ENCODE measurements at regions not wholly inside any gene's neighbourhood (a gene's known extent, or its start where the extent isn't known, plus 50 kb on each side); places are given as distances from the start of the nearest gene placed in this dataset.

DNA sequence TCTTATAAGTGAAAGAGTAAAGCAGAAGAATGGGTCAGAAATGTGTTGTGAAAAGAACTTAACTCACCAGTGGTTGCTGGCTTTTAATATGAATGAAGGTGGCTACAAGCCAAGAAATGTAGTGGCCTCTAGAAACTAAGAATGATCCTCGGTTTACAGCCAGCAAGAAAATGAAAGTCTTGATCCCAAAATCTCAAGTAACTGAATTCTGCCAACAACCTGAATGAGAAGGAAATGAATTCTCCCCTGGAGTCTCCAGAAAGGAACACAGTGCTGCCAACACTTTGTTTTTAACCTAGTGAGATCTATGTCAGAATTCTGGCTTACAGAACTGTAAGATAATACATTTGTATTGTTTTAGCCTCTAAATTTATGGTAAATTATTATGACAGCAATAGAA, 193.0 kb downstream of the FZD1 start:
- no TSS peak for BruUV-seq (replicated peaks)
- Histone ChIP-seq H3K9ac (ENCODE audit: insufficient read depth in 1 of 2, low read depth in 2 of 2, low read length in 2 of 2) (no peak overlapping the region), H3K79me2 (ENCODE audit: control insufficient read depth, insufficient read depth, low read length) (no peaks in the 10 kb centered on the region), H3K9me1 (ENCODE audit: control insufficient read depth, insufficient read depth, low read length) (no peaks in the 10 kb centered on the region), H3K36me3 (ENCODE audit: control insufficient read depth, insufficient read depth, low read length) (no peaks in the 10 kb centered on the region), H3K9me3 (replicated peaks; ENCODE audit: control insufficient read depth, insufficient read depth, low read depth, low read length) (peaks cover 3% of the 10 kb centered on the region; the same call in 1 of the 2 replicates), H3K4me3 (no peak overlapping the region), H4K20me1 (replicated peaks; ENCODE audit: control insufficient read depth, insufficient read depth, low read length) (no peaks in the 10 kb centered on the region), H2AFZ (ENCODE audit: low read depth, low read length) (no peak overlapping the region), H3K4me2 (ENCODE audit: insufficient read depth, low read length) (no peak overlapping the region), H3K27ac (ENCODE audit: extremely low read depth, low read depth, low read length) (no peak overlapping the region), H3K4me1 (replicated peaks in 1 of 2; ENCODE audit: control insufficient read depth in 2 of 2, insufficient read depth in 2 of 2, low read length in 2 of 2) (no peaks in the 10 kb centered on the region), H3K27me3 (ENCODE audit: control insufficient read depth in 2 of 2, insufficient read depth in 2 of 2, low read length in 2 of 2) (no peaks in the 10 kb centered on the region)
- CTCF ChIA-PET (ENCODE audit: low intra/inter-chr PET ratio) = no interaction called here
- ATAC-seq (no peak), FAIRE-seq (no peak), DNase-seq (ENCODE audit: extremely low read depth in 1 of 4, low spot score in 3 of 4) (no peak)
- 0% methylated on average over 1 of the region's 1 CpG for WGBS (ENCODE audit: insufficient coverage, low coverage, missing lambda C conversion rate)
- intact Hi-C loops (cut with micrococcal nuclease) = no loop called here
- in situ Hi-C loops (cut with MboI) = no loop called here
- TF ChIP-seq SREBF1 (IDR thresholded peaks at IDR 0.05; ENCODE audit: borderline replicate concordance, low read depth, low read length) = no peak
- no peak for TF ChIP-seq BMI1 (IDR thresholded peaks at IDR 0.05; ENCODE audit: low read length)
- TF ChIP-seq HNRNPUL1 (IDR thresholded peaks at IDR 0.05; ENCODE audit: low read length) = no peak
- TF ChIP-seq ZNF316 (IDR thresholded peaks at IDR 0.05) = no peak
- no peak for TF ChIP-seq HOXB6 (CRISPR knock-in tag; IDR thresholded peaks at IDR 0.05; ENCODE audit: borderline replicate concordance)
- TF ChIP-seq, protein P1, sequence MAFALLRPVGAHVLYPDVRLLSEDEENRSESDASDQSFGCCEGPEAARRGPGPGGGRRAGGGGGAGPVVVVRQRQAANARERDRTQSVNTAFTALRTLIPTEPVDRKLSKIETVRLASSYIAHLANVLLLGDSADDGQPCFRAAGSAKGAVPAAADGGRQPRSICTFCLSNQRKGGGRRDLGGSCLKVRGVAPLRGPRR (CRISPR knock-in tag; IDR thresholded peaks at IDR 0.05) = no peak
- no peak for TF ChIP-seq POLR3G (IDR thresholded peaks at IDR 0.05; ENCODE audit: extremely low read depth, insufficient read length, insufficient replicate concordance)
- POLR2A ChIA-PET = no interaction called here

GRCh38 chr7:91459539-91459938, 195.3 kb downstream of the FZD1 start:
- TF ChIP-seq RBM17 (IDR thresholded peaks at IDR 0.05; ENCODE audit: borderline replicate concordance, low read depth, low read length) (no peak), SUPT5H (IDR thresholded peaks at IDR 0.05) (no peak), ZBED1 (IDR thresholded peaks at IDR 0.05) (no peak), KDM5B (IDR thresholded peaks at IDR 0.05; ENCODE audit: insufficient replicate concordance, low read depth, low read length) (no peak), ZNF174 (CRISPR knock-in tag; IDR thresholded peaks at IDR 0.05) (no peak), FOXJ3 (CRISPR knock-in tag; IDR thresholded peaks at IDR 0.05) (no peak), ZNF239 (CRISPR knock-in tag; IDR thresholded peaks at IDR 0.05) (no peak), ZNF134 (CRISPR knock-in tag; conservative IDR thresholded peaks at IDR 0.05) (no peak)
- TF ChIP-seq, protein P2, sequence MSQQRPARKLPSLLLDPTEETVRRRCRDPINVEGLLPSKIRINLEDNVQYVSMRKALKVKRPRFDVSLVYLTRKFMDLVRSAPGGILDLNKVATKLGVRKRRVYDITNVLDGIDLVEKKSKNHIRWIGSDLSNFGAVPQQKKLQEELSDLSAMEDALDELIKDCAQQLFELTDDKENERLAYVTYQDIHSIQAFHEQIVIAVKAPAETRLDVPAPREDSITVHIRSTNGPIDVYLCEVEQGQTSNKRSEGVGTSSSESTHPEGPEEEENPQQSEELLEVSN (IDR thresholded peaks at IDR 0.05; ENCODE audit: borderline replicate concordance in 1 of 2, extremely low read depth in 1 of 2, insufficient read depth in 1 of 2, insufficient read length in 1 of 2, low read depth in 1 of 2, low read length in 1 of 2, poor library complexity in 1 of 2, severe bottlenecking in 1 of 2) = no peak
- H3K79me2 ChIP-seq (ENCODE audit: control insufficient read depth, insufficient read depth, low read length) = no peaks in the 10 kb centered on the region
- BruUV-seq (replicated peaks) = no TSS peak
- H3K27ac ChIP-seq (ENCODE audit: extremely low read depth, low read depth, low read length) = no peak overlapping the region
- ChIA-PET CTCF (ENCODE audit: low intra/inter-chr PET ratio) (no interaction called here), POLR2A (no interaction called here)
- no peaks in the 10 kb centered on the region for H4K20me1 ChIP-seq (replicated peaks; ENCODE audit: control insufficient read depth, insufficient read depth, low read length)
- DNase-seq (ENCODE audit: extremely low read depth in 1 of 4, low spot score in 3 of 4) = no peak
- H3K4me3 ChIP-seq = no peak overlapping the region
- intact Hi-C loops (cut with micrococcal nuclease) = no loop called here
- H3K4me1 ChIP-seq (replicated peaks in 1 of 2; ENCODE audit: control insufficient read depth in 2 of 2, insufficient read depth in 2 of 2, low read length in 2 of 2) = peaks cover 0 to 5% of the 10 kb centered on the region in 2 experiments; a peak in 2 of 5 replicates
- no peak overlapping the region for H3K9ac ChIP-seq (ENCODE audit: insufficient read depth in 1 of 2, low read depth in 2 of 2, low read length in 2 of 2)
- WGBS (ENCODE audit: insufficient coverage, low coverage, missing lambda C conversion rate) = 13% methylated on average over 2 of the region's 2 CpGs
- no peaks in the 10 kb centered on the region for H3K9me1 ChIP-seq (ENCODE audit: control insufficient read depth, insufficient read depth, low read length)
- no peak for ATAC-seq
- FAIRE-seq = no peak
- in situ Hi-C loops (cut with MboI) = no loop called here
- H2AFZ ChIP-seq (ENCODE audit: low read depth, low read length) = no peak overlapping the region; the same call in 1 of the 2 replicates
- no peaks in the 10 kb centered on the region for H3K36me3 ChIP-seq (ENCODE audit: control insufficient read depth, insufficient read depth, low read length)
- no peak overlapping the region for H3K4me2 ChIP-seq (ENCODE audit: insufficient read depth, low read length)
- peaks cover 3% of the 10 kb centered on the region; the same call in 1 of the 2 replicates for H3K9me3 ChIP-seq (replicated peaks; ENCODE audit: control insufficient read depth, insufficient read depth, low read depth, low read length)
- H3K27me3 ChIP-seq (ENCODE audit: control insufficient read depth in 2 of 2, insufficient read depth in 2 of 2, low read length in 2 of 2) = peaks cover 0 to 9% of the 10 kb centered on the region in 2 experiments; a peak in 3 of 5 replicates
